Breast epithelium (tissue), 3 donors: ENCODE measurements at regions not wholly inside any gene's neighbourhood (a gene's known extent, or its start where the extent isn't known, plus 50 kb on each side); places are given as distances from the start of the nearest gene placed in this dataset.

Source experiments
- POLR2A ChIP-seq: fragments of 450-650 bp; IDR thresholded peaks from one replicate; pipeline ENCODE4 v1.6.1; 2016; ENCODE audit warnings: antibody characterized with exemption, mild to moderate bottlenecking, moderate library complexity
- POLR2AphosphoS5 ChIP-seq, 3 donors: sonication (generic); formaldehyde crosslinking; IDR thresholded peaks; one replicate each; pipeline ENCODE4 v1.6.1; 2017; ENCODE audit warnings: antibody characterized with exemption in 3 of 3
- TF ChIP-seq, protein P1 (sequence below), 3 donors: fragments of 450-650 bp; IDR thresholded peaks; one replicate each; pipeline ENCODE4 v1.5.1; 2016 to 2017; ENCODE audit warnings: antibody characterized with exemption in 3 of 3, mild to moderate bottlenecking in 3 of 3, moderate library complexity in 3 of 3

DNA sequence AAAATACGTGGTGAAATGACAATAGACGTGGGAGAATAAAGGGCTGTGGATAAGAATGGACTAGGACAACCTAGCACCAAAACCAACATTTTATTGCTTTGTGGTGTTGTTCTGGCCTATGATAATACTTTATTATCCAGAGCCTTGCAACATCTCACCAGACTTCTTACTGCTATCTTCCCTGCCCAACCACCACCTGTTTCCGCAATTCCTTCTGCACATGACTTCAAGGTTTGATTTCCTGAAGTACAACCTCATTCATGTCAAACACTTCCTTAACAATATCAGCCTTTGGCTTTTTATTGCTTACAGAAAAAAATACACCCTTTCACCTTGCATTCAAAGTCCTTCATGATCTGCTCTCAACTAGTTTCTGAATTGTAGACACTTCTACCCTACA is 84.8 kb downstream of the RTL3 start:
- TF ChIP-seq, protein P1, sequence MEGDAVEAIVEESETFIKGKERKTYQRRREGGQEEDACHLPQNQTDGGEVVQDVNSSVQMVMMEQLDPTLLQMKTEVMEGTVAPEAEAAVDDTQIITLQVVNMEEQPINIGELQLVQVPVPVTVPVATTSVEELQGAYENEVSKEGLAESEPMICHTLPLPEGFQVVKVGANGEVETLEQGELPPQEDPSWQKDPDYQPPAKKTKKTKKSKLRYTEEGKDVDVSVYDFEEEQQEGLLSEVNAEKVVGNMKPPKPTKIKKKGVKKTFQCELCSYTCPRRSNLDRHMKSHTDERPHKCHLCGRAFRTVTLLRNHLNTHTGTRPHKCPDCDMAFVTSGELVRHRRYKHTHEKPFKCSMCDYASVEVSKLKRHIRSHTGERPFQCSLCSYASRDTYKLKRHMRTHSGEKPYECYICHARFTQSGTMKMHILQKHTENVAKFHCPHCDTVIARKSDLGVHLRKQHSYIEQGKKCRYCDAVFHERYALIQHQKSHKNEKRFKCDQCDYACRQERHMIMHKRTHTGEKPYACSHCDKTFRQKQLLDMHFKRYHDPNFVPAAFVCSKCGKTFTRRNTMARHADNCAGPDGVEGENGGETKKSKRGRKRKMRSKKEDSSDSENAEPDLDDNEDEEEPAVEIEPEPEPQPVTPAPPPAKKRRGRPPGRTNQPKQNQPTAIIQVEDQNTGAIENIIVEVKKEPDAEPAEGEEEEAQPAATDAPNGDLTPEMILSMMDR (IDR thresholded peaks at IDR 0.05): no peak
- TF ChIP-seq POLR2A: no peak
- TF ChIP-seq POLR2AphosphoS5 (IDR thresholded peaks at IDR 0.05): no peak
